GM19099 (cell line): ENCODE measurements at regions not wholly inside any gene's neighbourhood (a gene's known extent, or its start where the extent isn't known, plus 50 kb on each side); places are given as distances from the start of the nearest gene placed in this dataset.

ENCODE experiments used
- POLR2A ChIP-seq: IDR thresholded peaks from 3 replicates; pipeline ENCODE4 v1.6.1; 2011; ENCODE audit warnings: low read depth; ENCODE audit not compliant: insufficient read length; ENCODE audit errors: extremely low read depth

DNA sequence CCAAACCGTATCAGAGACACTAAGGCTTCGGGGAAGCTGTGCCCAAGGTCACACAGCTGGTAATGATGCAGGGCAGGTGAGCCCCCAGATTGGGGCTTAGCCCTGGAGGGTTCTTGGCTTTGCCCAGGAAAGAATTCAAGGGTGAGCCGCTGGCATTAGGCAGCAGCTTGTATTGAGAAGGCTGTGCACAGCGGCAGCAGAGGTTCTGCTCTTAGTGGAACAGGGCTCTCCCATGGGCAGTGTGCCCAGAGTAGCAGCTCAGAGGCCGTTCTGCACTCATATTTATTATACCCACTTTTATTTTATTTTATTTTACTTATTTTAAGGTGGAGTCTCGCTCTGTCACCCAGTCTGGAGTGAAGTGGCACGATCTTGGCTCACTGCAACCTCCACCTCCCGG, 85.8 kb upstream of the IER5L start:
- no peak for TF ChIP-seq POLR2A

DNA sequence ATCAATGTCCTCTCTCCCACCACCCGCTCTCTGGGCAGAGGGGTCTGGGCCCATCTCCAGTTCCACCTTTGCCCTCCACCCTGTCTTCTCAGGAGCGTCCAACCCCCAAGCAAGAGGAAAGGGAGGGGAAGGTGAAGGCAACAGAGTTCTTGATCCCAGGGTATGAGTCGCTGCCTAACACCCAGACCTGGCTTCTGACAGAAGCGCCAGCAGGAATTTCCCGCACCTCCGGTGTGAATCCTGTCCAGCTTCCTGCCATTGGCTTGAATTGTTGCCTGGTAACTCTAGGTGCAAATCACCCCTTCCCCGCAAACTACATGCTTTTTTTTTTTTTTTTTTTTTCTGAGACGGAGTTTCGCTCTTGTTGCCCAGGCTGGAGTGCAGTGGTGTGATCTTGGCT, 84.2 kb upstream of the IER5L start:
- no peak for TF ChIP-seq POLR2A

DNA sequence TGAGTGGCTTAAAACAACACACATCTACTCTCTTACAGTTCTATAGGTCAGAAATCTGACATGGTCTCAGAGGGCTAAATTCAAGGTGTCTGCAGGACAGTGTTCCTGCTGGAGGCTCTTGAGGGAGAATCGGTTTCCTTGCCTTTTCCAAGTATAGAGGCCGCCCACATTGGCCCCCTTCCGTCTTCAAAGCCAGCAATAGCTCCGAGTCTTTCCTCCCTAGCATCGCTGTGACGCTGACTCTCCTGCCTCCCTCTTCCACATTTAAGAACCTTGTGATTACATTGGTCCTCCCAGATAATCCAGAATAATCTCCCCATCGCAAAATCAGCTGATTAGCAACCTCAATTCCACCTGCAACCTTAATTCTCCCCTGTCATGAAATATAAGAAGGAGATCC, 81.3 kb upstream of the IER5L start:
- TF ChIP-seq POLR2A = no peak

DNA sequence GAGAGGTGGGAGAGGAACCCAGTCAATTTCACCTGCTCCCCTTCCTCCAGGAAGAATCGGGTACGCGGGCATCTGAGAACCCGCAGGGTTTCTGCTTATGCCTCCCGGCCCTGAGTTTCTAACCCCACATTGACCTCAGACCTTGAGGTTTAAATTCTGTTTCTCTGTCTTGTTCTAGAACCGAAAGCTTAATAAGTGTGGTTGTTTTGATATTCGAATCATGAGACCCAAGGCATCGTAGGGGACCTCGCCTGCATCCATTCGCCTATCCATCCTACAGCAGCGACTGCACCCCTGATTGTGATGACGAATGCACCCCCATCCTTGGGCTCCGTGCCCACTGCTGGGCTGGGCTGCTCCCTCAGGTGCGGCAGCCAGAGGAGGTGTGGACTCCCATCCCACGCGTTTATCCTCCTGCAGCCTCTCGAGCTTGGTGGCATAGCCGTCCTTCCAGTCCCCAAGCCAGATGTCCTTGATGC, 80.8 kb upstream of the IER5L start:
- TF ChIP-seq POLR2A = no peak

DNA sequence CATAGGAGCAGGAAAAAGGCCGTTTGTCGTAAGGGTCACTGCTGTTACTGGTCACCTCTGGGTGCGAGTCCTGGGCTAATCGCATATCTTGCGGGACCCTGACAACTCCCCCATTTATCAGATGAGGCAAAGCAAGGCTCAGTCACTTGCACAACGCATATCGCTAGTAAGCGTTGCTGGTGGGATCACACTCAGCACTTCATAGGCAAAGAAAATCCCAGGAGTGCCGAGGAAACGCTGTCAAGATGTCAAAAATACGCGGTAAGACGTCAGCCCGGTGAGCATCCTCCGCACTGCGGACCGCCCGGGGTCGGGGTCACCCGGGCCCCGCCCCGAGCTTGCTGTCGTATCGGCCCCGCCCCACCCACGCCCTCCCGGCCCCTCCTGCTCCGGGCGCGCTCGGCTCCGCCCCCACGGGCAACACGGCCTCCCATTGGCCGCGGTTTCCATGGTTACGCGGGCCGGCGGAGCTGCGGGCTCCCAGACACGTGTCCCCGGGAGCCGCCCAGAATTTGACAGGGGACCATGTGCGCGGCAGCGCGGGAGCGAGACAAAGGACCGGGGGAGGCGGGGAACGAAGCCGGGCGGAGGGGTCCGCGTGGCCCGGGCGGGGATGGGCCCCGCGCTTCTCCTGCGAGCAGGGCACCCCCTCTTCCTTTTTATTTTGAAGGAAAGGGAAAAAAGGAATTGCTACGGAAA, 80.2 kb upstream of the IER5L start:
- no peak for TF ChIP-seq POLR2A

DNA sequence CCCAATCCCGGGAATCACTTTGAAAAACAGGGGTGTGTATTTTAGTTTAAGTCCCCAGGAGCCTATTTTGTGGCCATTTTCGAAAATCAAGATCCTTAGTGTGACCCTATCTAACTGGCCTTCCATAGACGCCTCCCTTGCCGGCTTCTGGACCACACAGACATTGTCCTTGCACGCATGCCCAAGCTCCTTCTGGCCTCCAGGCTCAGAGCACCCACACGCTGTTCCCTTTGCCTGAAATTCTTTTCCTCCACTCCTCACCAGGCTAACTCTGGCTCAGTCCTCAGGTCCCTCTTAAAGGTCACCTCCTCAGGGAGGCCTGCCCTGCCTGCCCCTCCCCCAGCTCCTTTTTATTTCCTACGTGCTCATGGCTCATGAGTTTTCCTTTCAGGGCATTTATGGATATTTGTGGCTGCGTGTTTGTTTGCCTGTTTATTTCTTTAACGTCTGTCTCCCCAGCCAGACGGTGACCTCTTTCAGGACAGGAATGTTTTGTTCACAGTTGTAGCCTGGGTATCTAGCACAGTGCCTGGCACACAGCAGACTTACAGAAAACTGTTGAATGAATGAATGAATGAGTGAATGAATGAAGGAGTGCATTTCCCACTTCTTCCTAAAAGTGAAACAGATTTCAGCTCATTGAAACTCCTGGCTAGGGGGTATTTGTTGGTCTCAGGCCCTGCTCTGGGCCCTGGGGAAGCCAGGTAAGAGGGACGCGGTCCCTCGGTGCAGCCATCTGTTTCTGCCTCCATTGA, 79.1 kb upstream of the IER5L start:
- no peak for TF ChIP-seq POLR2A

DNA sequence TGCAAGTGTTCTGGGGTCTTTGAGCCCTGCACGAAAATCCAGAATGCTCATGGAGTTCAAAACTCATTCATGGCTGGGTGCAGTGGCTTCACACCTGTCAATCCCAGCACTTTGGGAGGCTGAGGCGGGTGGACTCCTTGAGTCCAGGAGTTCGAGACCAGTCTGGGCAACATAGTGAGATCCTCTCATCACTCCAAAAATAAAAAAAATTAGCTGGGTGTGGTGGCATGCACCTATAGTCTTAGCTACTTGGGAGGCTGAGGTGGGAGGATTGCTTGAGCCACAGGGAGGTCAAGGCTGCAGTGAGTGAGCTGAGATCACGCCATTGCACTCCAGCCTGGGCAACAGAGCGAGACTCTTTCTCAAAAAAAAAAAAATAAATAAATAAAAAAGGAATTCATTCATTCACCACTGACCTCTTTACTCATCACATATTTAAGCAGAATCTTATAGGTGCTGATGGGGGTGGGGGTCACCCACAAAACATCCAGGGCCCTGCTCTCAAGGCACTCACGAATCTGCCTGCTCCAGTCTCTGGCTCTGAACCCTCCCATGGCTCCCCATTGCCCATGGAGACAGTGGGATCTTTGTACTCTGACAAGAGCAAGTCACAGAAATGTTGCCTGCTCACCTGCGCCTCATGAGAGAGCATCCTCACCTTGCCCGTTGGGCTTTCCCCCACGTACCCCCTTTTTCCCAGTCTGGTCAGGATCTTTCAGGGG, 76.7 kb upstream of the IER5L start:
- TF ChIP-seq POLR2A = no peak

DNA sequence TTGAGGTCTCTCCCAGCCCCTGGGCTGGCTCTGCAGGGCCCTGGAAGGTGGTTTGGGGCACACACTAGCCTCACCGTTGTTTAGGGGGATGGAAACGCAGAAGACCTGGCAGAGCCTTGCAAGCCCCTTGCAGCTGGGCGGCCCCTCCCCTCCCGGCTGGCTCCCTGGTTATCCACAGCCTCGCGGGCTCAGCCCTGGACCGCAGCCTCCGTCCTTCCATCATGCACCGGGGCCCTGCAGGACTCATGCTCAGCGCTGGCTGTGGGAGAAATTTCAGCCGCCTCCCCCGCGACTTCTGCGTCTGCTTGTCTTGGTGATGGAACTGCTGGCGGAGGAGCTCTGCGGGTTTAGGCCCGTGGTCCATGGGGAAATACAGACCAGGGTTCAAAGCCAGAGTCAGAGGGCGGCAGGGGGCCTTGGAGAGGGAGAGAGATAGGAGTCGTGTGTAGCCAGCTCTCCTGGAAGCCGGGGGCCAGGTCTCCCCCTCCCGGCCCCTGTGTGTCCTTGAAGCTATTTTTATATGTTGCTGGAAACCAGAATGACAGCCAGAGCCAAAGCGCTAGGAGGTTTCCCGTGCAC, 75.8 kb upstream of the IER5L start:
- no peak for TF ChIP-seq POLR2A

DNA sequence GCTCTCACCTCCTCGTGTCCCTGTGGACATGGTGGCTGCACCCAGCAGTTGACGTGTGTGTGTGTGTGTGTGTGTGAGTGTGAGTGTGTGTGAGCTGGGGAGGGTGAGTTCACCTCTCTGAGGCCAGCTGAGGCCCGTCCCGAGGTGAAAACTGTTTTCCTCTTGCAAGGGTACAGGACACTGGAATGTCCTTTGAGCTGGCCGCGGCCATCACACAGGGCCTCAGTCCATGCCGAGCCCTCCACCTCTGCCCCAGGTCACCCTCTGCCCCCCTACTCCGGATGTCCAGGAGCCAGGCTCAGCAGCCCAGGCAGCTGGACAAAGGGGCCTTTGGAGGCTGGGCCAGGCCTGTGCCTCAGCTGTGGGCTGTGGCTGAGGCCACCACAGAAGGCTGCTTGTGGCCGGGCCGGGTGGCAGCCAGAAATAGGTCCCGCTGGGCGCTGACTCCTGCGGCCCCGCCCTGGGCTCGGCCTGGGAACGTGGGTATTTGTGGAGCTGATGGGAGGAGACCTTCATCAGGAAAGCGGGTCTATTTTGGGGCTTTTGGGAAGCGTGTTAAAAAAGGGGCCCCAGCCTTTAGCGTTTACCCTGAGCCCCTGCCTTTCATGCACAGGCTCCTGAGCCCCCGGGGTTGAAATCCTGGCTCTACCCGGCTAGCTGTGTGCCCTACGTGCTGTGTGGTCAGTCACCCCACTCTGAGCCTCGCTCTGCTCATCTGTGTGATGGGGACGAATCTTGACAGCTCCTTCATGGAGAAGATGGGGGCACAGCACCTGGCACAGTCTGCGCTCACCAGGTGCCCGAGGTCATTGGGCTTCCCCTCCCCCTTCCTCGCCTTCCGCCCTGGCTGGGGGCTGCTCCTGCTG, 75.1 kb upstream of the IER5L start:
- TF ChIP-seq POLR2A = no peak

DNA sequence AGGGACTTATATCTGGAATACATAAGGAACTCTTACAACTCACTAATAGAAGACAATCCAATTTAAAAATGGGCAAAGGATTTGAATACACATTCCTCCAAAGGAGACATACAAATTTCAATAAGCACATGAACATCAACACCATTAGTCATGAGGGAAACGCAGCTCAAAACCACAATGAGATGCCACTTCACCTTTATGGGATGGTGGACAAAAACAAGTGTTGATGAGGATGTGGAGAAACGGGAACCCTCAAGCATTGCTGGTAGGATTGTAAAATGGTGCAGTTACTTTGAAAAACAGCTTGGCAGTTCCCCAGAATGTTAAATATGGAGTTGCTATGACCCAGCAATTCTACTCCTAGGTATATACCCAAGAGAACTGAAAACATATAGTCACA, 72.7 kb upstream of the IER5L start:
- TF ChIP-seq POLR2A = no peak

DNA sequence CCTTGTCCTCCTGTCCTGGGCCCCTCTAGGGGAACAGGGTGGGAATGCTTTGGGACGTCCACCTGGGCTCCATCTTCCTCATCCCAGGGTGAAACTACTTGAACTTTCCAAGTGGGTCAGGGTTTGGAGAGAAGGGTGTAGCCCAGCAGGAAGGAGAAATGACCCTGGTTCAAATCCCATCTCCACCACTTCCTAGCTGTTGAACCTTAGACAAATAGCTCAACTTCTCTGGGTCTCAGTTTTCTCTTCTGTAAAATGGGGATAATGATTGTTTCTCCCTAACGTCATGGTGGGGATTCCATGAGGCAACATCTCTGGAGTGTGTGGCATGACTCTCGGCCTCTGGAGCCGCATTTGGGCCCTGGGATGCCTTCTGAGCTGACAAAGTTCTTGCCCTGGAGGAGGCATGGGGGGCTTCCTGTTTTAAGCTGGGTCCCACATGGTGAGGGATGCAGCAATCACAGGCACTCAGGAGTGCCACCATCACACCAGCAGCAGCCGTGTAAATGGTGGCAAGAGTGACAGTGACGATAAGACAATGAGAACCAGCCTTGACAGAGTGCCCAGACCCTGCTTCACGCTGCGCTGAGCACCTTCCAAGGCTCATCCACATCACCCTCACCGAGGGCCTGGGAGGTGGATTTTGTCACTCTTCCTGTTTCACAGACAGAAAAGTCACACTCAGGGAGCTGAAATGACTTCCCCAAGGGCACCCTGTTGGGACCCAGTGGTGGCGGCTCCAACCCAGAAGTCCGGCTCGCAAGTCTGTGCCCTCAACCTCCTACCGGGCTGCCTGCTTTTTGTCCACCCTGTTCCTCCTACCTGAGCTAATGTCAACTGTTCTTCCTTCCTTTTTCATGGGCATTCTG, 69.5 kb upstream of the IER5L start:
- no peak for TF ChIP-seq POLR2A

DNA sequence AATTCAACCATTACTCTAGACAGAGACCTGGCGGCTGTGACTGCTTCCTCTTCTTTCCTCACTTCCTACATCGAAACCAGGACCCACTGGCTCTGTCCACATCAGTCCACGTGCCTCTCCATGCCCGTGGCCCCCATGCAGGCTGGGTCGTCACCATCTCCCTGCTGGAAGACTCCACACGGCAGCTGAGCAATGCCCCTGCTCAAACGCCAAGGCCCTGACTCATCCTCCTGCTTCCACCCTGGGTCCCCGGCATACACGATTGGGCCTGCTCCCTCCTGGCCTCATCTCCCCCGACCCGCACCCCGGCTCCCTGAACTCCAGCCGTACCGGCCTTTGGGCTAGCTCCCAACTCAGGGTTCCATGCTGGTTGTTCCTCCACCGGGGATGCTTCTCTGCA, 67.2 kb upstream of the IER5L start:
- no peak for TF ChIP-seq POLR2A

DNA sequence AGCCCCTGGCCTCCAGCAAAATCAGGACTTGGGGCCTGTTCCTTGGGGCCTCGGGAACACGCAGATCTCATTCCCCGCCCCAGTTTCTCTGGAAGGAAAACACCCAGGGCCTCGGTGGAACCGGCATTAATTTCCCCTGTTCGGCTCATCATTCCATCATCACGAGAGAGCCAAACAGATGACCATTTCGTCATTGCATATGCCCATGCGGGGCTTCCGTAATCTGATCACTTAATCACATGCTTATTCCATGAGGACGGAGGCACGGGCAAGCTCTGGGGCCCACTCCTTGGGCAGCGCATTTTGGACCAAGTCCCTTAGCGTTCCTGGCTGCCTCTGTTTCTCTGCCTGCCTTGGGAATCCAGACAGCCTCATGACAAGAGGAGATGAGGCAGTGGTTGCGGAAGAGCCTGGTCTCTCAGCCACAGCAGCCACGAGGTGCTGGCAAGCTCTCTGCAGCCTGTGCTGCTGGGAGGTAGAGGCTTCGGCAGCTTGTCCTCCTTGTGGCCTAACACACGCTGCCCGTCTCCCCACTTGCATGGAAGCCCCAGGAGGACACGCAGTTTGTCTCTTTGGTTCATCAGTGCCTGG, 65.0 kb upstream of the IER5L start:
- TF ChIP-seq POLR2A = no peak
